Fibroblast of upper back skin (primary cell): ENCODE measurements at regions not wholly inside any gene's neighbourhood (a gene's known extent, or its start where the extent isn't known, plus 50 kb on each side); places are given as distances from the start of the nearest gene placed in this dataset.
A peak's percentile ranks its signal among the peaks of the same experiment; 100 is the strongest.
"Not testable (repeated sequence)": the region's sequence is repeated elsewhere in the genome, so short reads cannot be mapped to it uniquely, and the experiment has no call there.

Experiments
- DNase-seq: peaks from one replicate; pipeline ENCODE4 v3.0.0-alpha.2; 2013

GRCh38 chr3:197430502-197430901 is 125.3 kb downstream of the BDH1 start:
- DNase-seq = no peak

GRCh38 chr3:197428952-197429351 is 126.8 kb downstream of the BDH1 start:
- no peak for DNase-seq

- peak; percentile 61 for DNase-seq
These were observed 127.5 kb downstream of the BDH1 start for GRCh38 chr3:197428117-197428801.

- DNase-seq = no peak
These were observed 128.6 kb upstream of the DLG1 start for GRCh38 chr3:197427021-197427420.

- peak; percentile 88 for DNase-seq
These were observed 127.7 kb upstream of the DLG1 start for GRCh38 chr3:197426121-197426566.

GRCh38 chr3:197425485-197426120 is 127.2 kb upstream of the DLG1 start:
- no peak for DNase-seq

GRCh38 chr3:197424674-197425484 is 126.5 kb upstream of the DLG1 start:
- DNase-seq = no peak

- no peak for DNase-seq
These were observed 125.9 kb upstream of the DLG1 start for GRCh38 chr3:197424266-197424665.

GRCh38 chr3:197423376-197423775 is 125.0 kb upstream of the DLG1 start:
- DNase-seq = no peak

- DNase-seq = no peak
These were observed 124.1 kb upstream of the DLG1 start for GRCh38 chr3:197422506-197422905.

GRCh38 chr3:197421021-197421420 is 122.6 kb upstream of the DLG1 start:
- no peak for DNase-seq

GRCh38 chr3:197420566-197420965 is 122.2 kb upstream of the DLG1 start:
- no peak for DNase-seq

GRCh38 chr3:197420115-197420514 is 121.7 kb upstream of the DLG1 start:
- DNase-seq = peak; percentile 65

GRCh38 chr3:197419696-197420095 is 121.3 kb upstream of the DLG1 start:
- no peak for DNase-seq

GRCh38 chr3:197417911-197418618 is 119.7 kb upstream of the DLG1 start:
- no peak for DNase-seq

GRCh38 chr3:197417441-197417840 is 119.0 kb upstream of the DLG1 start:
- peak; percentile 58 for DNase-seq

- not testable (repeated sequence) for DNase-seq
These were observed 113.5 kb upstream of the DLG1 start for GRCh38 chr3:197411899-197412298.

GRCh38 chr3:197410170-197410569 is 111.8 kb upstream of the DLG1 start:
- DNase-seq = not testable (repeated sequence)

GRCh38 chr3:197408177-197408957 is 110.0 kb upstream of the DLG1 start:
- DNase-seq = no peak

GRCh38 chr3:197407526-197407925 is 109.1 kb upstream of the DLG1 start:
- DNase-seq = no peak

GRCh38 chr3:197407053-197407452 is 108.6 kb upstream of the DLG1 start:
- no peak for DNase-seq

- no peak for DNase-seq
These were observed 107.9 kb upstream of the DLG1 start for GRCh38 chr3:197406266-197406665.
